WTC11 (cell line): ENCODE measurements at regions not wholly inside any gene's neighbourhood (a gene's known extent, or its start where the extent isn't known, plus 50 kb on each side); places are given as distances from the start of the nearest gene placed in this dataset.

ENCODE experiments used
- EMX1 ChIP-seq: fragments of 250-450 bp; sonication (Bioruptor Pico); IDR thresholded peaks from 2 replicates; pipeline ENCODE4 v1.8.0; 2021; ENCODE audit warnings: mild to moderate bottlenecking
- ESRRA ChIP-seq: sonication (generic); formaldehyde crosslinking; IDR thresholded peaks from 2 replicates; pipeline ENCODE4 v1.8.1; 2022; ENCODE audit warnings: mild to moderate bottlenecking, missing genetic modification reagents, borderline replicate concordance
- FOXJ3 ChIP-seq: sonication (generic); formaldehyde crosslinking; IDR thresholded peaks from 2 replicates; pipeline ENCODE4 v1.9.0; 2021; ENCODE audit warnings: missing genetic modification reagents, mild to moderate bottlenecking, borderline replicate concordance
- IRF2 ChIP-seq: sonication (generic); formaldehyde crosslinking; IDR thresholded peaks from 2 replicates; pipeline ENCODE4 v1.8.0; 2022; ENCODE audit warnings: low read depth, missing genetic modification reagents, borderline replicate concordance
- ZNF317 ChIP-seq: sonication (generic); formaldehyde crosslinking; IDR thresholded peaks from 2 replicates; pipeline ENCODE4 v1.8.1; 2023; ENCODE audit warnings: low read depth, mild to moderate bottlenecking, moderate library complexity, missing genetic modification reagents, borderline replicate concordance
- ZNF396 ChIP-seq: fragments of 250-450 bp; sonication (Bioruptor Pico); IDR thresholded peaks from 2 replicates; pipeline ENCODE4 v1.8.0; 2021; ENCODE audit warnings: mild to moderate bottlenecking, moderate library complexity, borderline replicate concordance
- ZNF423 ChIP-seq: fragments of 250-450 bp; sonication (Bioruptor Pico); IDR thresholded peaks from 2 replicates; pipeline ENCODE4 v2.1.2; 2022; ENCODE audit warnings: mild to moderate bottlenecking, moderate library complexity
- TF ChIP-seq, protein P1 (sequence below): fragments of 200-600 bp; IDR thresholded peaks from 2 replicates; pipeline ENCODE4 v1.8.0; 2022; ENCODE audit warnings: antibody characterized with exemption
- TF ChIP-seq, protein P2 (sequence below): sonication (generic); formaldehyde crosslinking; IDR thresholded peaks from 2 replicates; pipeline ENCODE4 v1.8.1; 2022; ENCODE audit warnings: mild to moderate bottlenecking, missing genetic modification reagents, moderate library complexity, borderline replicate concordance
- TF ChIP-seq, protein P3 (sequence below): sonication (generic); formaldehyde crosslinking; IDR thresholded peaks from 2 replicates; pipeline ENCODE4 v1.8.0; 2022; ENCODE audit warnings: mild to moderate bottlenecking, missing genetic modification reagents
- TF ChIP-seq, protein P4 (sequence below): sonication (generic); formaldehyde crosslinking; conservative IDR thresholded peaks from 2 replicates; pipeline ENCODE4 v1.8.1; 2023; ENCODE audit warnings: mild to moderate bottlenecking, low read depth, missing genetic modification reagents, moderate library complexity
- TF ChIP-seq, protein P5 (sequence below): fragments of 250-450 bp; sonication (Bioruptor Pico); IDR thresholded peaks from 2 replicates; pipeline ENCODE4 v1.9.0; 2021; ENCODE audit warnings: moderate library complexity, mild to moderate bottlenecking, inconsistent platforms, borderline replicate concordance
- TF ChIP-seq, protein P6 (sequence below): sonication (generic); formaldehyde crosslinking; IDR thresholded peaks from 2 replicates; pipeline ENCODE4 v1.8.1; 2023; ENCODE audit warnings: mild to moderate bottlenecking, missing genetic modification reagents, moderate library complexity
- TF ChIP-seq, protein P7 (sequence below): sonication (generic); formaldehyde crosslinking; IDR thresholded peaks from 2 replicates; pipeline ENCODE4 v1.8.1; 2022; ENCODE audit warnings: low read depth, missing genetic modification reagents, borderline replicate concordance

DNA sequence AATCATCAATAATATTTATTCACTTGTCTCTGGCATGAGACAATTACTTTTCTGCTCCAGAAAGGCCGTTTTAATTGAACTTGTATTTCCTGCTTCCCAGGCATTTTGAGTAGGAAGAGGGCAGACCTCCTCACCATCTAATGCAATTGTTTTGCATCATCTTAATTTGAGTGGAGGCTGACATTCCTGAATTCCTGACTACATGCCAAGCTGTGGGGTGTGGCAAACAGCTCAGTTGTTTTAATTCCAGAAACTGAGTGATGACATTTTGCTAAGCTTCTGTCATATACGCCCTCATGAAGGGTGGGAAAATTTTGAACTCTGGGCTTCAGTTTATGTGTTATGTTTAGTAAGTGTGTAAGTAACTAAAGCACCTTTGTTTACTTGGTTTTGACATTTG lies 125.4 kb upstream of the USP25 start:
- TF ChIP-seq ZNF396 (CRISPR knock-in tag) = no peak
- TF ChIP-seq, protein P1, sequence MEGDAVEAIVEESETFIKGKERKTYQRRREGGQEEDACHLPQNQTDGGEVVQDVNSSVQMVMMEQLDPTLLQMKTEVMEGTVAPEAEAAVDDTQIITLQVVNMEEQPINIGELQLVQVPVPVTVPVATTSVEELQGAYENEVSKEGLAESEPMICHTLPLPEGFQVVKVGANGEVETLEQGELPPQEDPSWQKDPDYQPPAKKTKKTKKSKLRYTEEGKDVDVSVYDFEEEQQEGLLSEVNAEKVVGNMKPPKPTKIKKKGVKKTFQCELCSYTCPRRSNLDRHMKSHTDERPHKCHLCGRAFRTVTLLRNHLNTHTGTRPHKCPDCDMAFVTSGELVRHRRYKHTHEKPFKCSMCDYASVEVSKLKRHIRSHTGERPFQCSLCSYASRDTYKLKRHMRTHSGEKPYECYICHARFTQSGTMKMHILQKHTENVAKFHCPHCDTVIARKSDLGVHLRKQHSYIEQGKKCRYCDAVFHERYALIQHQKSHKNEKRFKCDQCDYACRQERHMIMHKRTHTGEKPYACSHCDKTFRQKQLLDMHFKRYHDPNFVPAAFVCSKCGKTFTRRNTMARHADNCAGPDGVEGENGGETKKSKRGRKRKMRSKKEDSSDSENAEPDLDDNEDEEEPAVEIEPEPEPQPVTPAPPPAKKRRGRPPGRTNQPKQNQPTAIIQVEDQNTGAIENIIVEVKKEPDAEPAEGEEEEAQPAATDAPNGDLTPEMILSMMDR = no peak
- TF ChIP-seq EMX1 (CRISPR knock-in tag) = no peak
- TF ChIP-seq ESRRA (CRISPR knock-in tag) = no peak
- TF ChIP-seq, protein P2, sequence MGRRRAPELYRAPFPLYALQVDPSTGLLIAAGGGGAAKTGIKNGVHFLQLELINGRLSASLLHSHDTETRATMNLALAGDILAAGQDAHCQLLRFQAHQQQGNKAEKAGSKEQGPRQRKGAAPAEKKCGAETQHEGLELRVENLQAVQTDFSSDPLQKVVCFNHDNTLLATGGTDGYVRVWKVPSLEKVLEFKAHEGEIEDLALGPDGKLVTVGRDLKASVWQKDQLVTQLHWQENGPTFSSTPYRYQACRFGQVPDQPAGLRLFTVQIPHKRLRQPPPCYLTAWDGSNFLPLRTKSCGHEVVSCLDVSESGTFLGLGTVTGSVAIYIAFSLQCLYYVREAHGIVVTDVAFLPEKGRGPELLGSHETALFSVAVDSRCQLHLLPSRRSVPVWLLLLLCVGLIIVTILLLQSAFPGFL (CRISPR knock-in tag) = no peak
- TF ChIP-seq, protein P3, sequence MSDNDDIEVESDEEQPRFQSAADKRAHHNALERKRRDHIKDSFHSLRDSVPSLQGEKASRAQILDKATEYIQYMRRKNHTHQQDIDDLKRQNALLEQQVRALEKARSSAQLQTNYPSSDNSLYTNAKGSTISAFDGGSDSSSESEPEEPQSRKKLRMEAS (CRISPR knock-in tag) = no peak
- TF ChIP-seq, protein P4, sequence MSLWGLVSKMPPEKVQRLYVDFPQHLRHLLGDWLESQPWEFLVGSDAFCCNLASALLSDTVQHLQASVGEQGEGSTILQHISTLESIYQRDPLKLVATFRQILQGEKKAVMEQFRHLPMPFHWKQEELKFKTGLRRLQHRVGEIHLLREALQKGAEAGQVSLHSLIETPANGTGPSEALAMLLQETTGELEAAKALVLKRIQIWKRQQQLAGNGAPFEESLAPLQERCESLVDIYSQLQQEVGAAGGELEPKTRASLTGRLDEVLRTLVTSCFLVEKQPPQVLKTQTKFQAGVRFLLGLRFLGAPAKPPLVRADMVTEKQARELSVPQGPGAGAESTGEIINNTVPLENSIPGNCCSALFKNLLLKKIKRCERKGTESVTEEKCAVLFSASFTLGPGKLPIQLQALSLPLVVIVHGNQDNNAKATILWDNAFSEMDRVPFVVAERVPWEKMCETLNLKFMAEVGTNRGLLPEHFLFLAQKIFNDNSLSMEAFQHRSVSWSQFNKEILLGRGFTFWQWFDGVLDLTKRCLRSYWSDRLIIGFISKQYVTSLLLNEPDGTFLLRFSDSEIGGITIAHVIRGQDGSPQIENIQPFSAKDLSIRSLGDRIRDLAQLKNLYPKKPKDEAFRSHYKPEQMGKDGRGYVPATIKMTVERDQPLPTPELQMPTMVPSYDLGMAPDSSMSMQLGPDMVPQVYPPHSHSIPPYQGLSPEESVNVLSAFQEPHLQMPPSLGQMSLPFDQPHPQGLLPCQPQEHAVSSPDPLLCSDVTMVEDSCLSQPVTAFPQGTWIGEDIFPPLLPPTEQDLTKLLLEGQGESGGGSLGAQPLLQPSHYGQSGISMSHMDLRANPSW (CRISPR knock-in tag) = no peak
- TF ChIP-seq ZNF423 (CRISPR knock-in tag) = no peak
- TF ChIP-seq, protein P5, sequence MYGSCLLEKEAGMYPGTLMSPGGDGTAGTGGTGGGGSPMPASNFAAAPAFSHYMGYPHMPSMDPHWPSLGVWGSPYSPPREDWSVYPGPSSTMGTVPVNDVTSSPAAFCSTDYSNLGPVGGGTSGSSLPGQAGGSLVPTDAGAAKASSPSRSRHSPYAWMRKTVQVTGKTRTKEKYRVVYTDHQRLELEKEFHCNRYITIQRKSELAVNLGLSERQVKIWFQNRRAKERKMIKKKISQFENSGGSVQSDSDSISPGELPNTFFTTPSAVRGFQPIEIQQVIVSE (CRISPR knock-in tag) = no peak
- TF ChIP-seq FOXJ3 (CRISPR knock-in tag) = no peak
- TF ChIP-seq, protein P6, sequence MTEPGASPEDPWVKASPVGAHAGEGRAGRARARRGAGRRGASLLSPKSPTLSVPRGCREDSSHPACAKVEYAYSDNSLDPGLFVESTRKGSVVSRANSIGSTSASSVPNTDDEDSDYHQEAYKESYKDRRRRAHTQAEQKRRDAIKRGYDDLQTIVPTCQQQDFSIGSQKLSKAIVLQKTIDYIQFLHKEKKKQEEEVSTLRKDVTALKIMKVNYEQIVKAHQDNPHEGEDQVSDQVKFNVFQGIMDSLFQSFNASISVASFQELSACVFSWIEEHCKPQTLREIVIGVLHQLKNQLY (CRISPR knock-in tag) = no peak
- no peak for TF ChIP-seq IRF2 (CRISPR knock-in tag)
- no peak for TF ChIP-seq ZNF317 (CRISPR knock-in tag)
- TF ChIP-seq, protein P7, sequence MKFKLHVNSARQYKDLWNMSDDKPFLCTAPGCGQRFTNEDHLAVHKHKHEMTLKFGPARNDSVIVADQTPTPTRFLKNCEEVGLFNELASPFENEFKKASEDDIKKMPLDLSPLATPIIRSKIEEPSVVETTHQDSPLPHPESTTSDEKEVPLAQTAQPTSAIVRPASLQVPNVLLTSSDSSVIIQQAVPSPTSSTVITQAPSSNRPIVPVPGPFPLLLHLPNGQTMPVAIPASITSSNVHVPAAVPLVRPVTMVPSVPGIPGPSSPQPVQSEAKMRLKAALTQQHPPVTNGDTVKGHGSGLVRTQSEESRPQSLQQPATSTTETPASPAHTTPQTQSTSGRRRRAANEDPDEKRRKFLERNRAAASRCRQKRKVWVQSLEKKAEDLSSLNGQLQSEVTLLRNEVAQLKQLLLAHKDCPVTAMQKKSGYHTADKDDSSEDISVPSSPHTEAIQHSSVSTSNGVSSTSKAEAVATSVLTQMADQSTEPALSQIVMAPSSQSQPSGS (CRISPR knock-in tag) = no peak
